ENCODE measurements at regions not wholly inside any gene's neighbourhood (a gene's known extent, or its start where the extent isn't known, plus 50 kb on each side); places are given as distances from the start of the nearest gene placed in this dataset.
A peak's percentile ranks its signal among the peaks of the same experiment; 100 is the strongest.

GRCh38 chr7:30212701-30213111 is 71.7 kb upstream of the ZNRF2 start:
- H3K9ac ChIP-seq (ENCODE audit: low read length), result no peak overlapping the region
- no peak overlapping the region for H3K4me3 ChIP-seq (ENCODE audit: low read length)
- H3K27ac ChIP-seq (ENCODE audit: low read depth, low read length), result no peak overlapping the region
- H3K27me3 ChIP-seq (ENCODE audit: control insufficient read depth, insufficient read depth, low read length), result no peaks in the 10 kb centered on the region
- H3K36me3 ChIP-seq (ENCODE audit: control insufficient read depth, insufficient read depth, low read length), result no peaks in the 10 kb centered on the region
- no peaks in the 10 kb centered on the region for H3K4me1 ChIP-seq (ENCODE audit: control insufficient read depth, insufficient read depth, low read length)

GRCh38 chr7:30213637-30214036 is 70.8 kb upstream of the ZNRF2 start:
- Histone ChIP-seq H3K4me3 (ENCODE audit: low read length) (no peak overlapping the region), H3K36me3 (ENCODE audit: control insufficient read depth, insufficient read depth, low read length) (no peaks in the 10 kb centered on the region), H3K9ac (ENCODE audit: low read length) (no peak overlapping the region), H3K27ac (ENCODE audit: low read depth, low read length) (no peak overlapping the region), H3K4me1 (ENCODE audit: control insufficient read depth, insufficient read depth, low read length) (no peaks in the 10 kb centered on the region), H3K27me3 (ENCODE audit: control insufficient read depth, insufficient read depth, low read length) (no peaks in the 10 kb centered on the region)

GRCh38 chr7:30214651-30215137 is 69.7 kb upstream of the ZNRF2 start:
- no peak overlapping the region for H3K4me3 ChIP-seq (ENCODE audit: low read length)
- H3K27me3 ChIP-seq (ENCODE audit: control insufficient read depth, insufficient read depth, low read length), result no peaks in the 10 kb centered on the region
- H3K36me3 ChIP-seq (ENCODE audit: control insufficient read depth, insufficient read depth, low read length), result no peaks in the 10 kb centered on the region
- no peak overlapping the region for H3K27ac ChIP-seq (ENCODE audit: low read depth, low read length)
- no peaks in the 10 kb centered on the region for H3K4me1 ChIP-seq (ENCODE audit: control insufficient read depth, insufficient read depth, low read length)
- H3K9ac ChIP-seq (ENCODE audit: low read length), result no peak overlapping the region

- Histone ChIP-seq H3K4me3 (ENCODE audit: low read length) (no peak overlapping the region), H3K4me1 (ENCODE audit: control insufficient read depth, insufficient read depth, low read length) (peaks cover 3% of the 10 kb centered on the region), H3K9ac (ENCODE audit: low read length) (no peak overlapping the region), H3K36me3 (ENCODE audit: control insufficient read depth, insufficient read depth, low read length) (no peaks in the 10 kb centered on the region), H3K27me3 (ENCODE audit: control insufficient read depth, insufficient read depth, low read length) (no peaks in the 10 kb centered on the region), H3K27ac (ENCODE audit: low read depth, low read length) (no peak overlapping the region)
Observed at GRCh38 chr7:30221764-30222163, 62.6 kb upstream of the ZNRF2 start.

- Histone ChIP-seq H3K36me3 (ENCODE audit: control insufficient read depth, insufficient read depth, low read length) (no peaks in the 10 kb centered on the region), H3K4me3 (ENCODE audit: low read length) (no peak overlapping the region), H3K27me3 (ENCODE audit: control insufficient read depth, insufficient read depth, low read length) (no peaks in the 10 kb centered on the region), H3K4me1 (ENCODE audit: control insufficient read depth, insufficient read depth, low read length) (peaks cover 3% of the 10 kb centered on the region), H3K27ac (ENCODE audit: low read depth, low read length) (no peak overlapping the region), H3K9ac (ENCODE audit: low read length) (no peak overlapping the region)
Observed at GRCh38 chr7:30222515-30223215, 61.7 kb upstream of the ZNRF2 start.

- Histone ChIP-seq H3K36me3 (ENCODE audit: control insufficient read depth, insufficient read depth, low read length) (no peaks in the 10 kb centered on the region), H3K27me3 (ENCODE audit: control insufficient read depth, insufficient read depth, low read length) (no peaks in the 10 kb centered on the region), H3K4me1 (ENCODE audit: control insufficient read depth, insufficient read depth, low read length) (peaks cover 3% of the 10 kb centered on the region), H3K4me3 (ENCODE audit: low read length) (no peak overlapping the region), H3K27ac (ENCODE audit: low read depth, low read length) (no peak overlapping the region), H3K9ac (ENCODE audit: low read length) (no peak overlapping the region)
Observed at GRCh38 chr7:30223896-30224295, 60.5 kb upstream of the ZNRF2 start.

- Histone ChIP-seq H3K9ac (ENCODE audit: low read length) (no peak overlapping the region), H3K27me3 (ENCODE audit: control insufficient read depth, insufficient read depth, low read length) (no peaks in the 10 kb centered on the region), H3K4me3 (ENCODE audit: low read length) (no peak overlapping the region), H3K4me1 (ENCODE audit: control insufficient read depth, insufficient read depth, low read length) (peaks cover 3% of the 10 kb centered on the region), H3K27ac (ENCODE audit: low read depth, low read length) (no peak overlapping the region), H3K36me3 (ENCODE audit: control insufficient read depth, insufficient read depth, low read length) (no peaks in the 10 kb centered on the region)
Observed at GRCh38 chr7:30224511-30225062, 59.8 kb upstream of the ZNRF2 start.

GRCh38 chr7:30225863-30226613 is 58.4 kb upstream of the ZNRF2 start:
- Histone ChIP-seq H3K36me3 (ENCODE audit: control insufficient read depth, insufficient read depth, low read length) (no peaks in the 10 kb centered on the region), H3K27ac (ENCODE audit: low read depth, low read length) (peak overlapping the region; percentile 21), H3K9ac (ENCODE audit: low read length) (no peak overlapping the region), H3K4me1 (ENCODE audit: control insufficient read depth, insufficient read depth, low read length) (peaks cover 3% of the 10 kb centered on the region), H3K27me3 (ENCODE audit: control insufficient read depth, insufficient read depth, low read length) (no peaks in the 10 kb centered on the region), H3K4me3 (ENCODE audit: low read length) (no peak overlapping the region)

GRCh38 chr7:30226614-30227268 is 57.7 kb upstream of the ZNRF2 start:
- Histone ChIP-seq H3K4me1 (ENCODE audit: control insufficient read depth, insufficient read depth, low read length) (peaks cover 3% of the 10 kb centered on the region), H3K27me3 (ENCODE audit: control insufficient read depth, insufficient read depth, low read length) (no peaks in the 10 kb centered on the region), H3K27ac (ENCODE audit: low read depth, low read length) (peak overlapping the region; percentile 18), H3K9ac (ENCODE audit: low read length) (no peak overlapping the region), H3K36me3 (ENCODE audit: control insufficient read depth, insufficient read depth, low read length) (no peaks in the 10 kb centered on the region), H3K4me3 (ENCODE audit: low read length) (no peak overlapping the region)

- no peaks in the 10 kb centered on the region for H3K36me3 ChIP-seq (ENCODE audit: control insufficient read depth, insufficient read depth, low read length)
- no peaks in the 10 kb centered on the region for H3K27me3 ChIP-seq (ENCODE audit: control insufficient read depth, insufficient read depth, low read length)
Observed at GRCh38 chr7:30231271-30231670, 53.1 kb upstream of the ZNRF2 start.

GRCh38 chr7:30232391-30232790 is 52.0 kb upstream of the ZNRF2 start:
- Histone ChIP-seq H3K4me3 (ENCODE audit: low read length) (no peak overlapping the region), H3K27ac (ENCODE audit: low read depth, low read length) (no peak overlapping the region), H3K4me1 (ENCODE audit: control insufficient read depth, insufficient read depth, low read length) (no peaks in the 10 kb centered on the region), H3K9ac (ENCODE audit: low read length) (no peak overlapping the region), H3K27me3 (ENCODE audit: control insufficient read depth, insufficient read depth, low read length) (no peaks in the 10 kb centered on the region), H3K36me3 (ENCODE audit: control insufficient read depth, insufficient read depth, low read length) (no peaks in the 10 kb centered on the region)

More at GRCh38 chr7:30231271-30231670, 53.1 kb upstream of the ZNRF2 start:
- Histone ChIP-seq H3K9ac (ENCODE audit: low read length) (no peak overlapping the region), H3K4me1 (ENCODE audit: control insufficient read depth, insufficient read depth, low read length) (no peaks in the 10 kb centered on the region), H3K27ac (ENCODE audit: low read depth, low read length) (no peak overlapping the region), H3K4me3 (ENCODE audit: low read length) (no peak overlapping the region)
